ENCODE measurements at regions not wholly inside any gene's neighbourhood (a gene's known extent, or its start where the extent isn't known, plus 50 kb on each side); places are given as distances from the start of the nearest gene placed in this dataset.
"Not testable (repeated sequence)": the region's sequence is repeated elsewhere in the genome, so short reads cannot be mapped to it uniquely, and the experiment has no call there.

GRCh38 chr17:14733376-14733775 lies 432.5 kb downstream of the HS3ST3B1 start:
- no peak overlapping the region for H3K4me3 ChIP-seq
- no peak overlapping the region for H3K27ac ChIP-seq
- TF ChIP-seq, protein P1, sequence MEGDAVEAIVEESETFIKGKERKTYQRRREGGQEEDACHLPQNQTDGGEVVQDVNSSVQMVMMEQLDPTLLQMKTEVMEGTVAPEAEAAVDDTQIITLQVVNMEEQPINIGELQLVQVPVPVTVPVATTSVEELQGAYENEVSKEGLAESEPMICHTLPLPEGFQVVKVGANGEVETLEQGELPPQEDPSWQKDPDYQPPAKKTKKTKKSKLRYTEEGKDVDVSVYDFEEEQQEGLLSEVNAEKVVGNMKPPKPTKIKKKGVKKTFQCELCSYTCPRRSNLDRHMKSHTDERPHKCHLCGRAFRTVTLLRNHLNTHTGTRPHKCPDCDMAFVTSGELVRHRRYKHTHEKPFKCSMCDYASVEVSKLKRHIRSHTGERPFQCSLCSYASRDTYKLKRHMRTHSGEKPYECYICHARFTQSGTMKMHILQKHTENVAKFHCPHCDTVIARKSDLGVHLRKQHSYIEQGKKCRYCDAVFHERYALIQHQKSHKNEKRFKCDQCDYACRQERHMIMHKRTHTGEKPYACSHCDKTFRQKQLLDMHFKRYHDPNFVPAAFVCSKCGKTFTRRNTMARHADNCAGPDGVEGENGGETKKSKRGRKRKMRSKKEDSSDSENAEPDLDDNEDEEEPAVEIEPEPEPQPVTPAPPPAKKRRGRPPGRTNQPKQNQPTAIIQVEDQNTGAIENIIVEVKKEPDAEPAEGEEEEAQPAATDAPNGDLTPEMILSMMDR (IDR thresholded peaks at IDR 0.05) = no peak
- DNase-seq (ENCODE audit: low spot score) = no peak

DNA sequence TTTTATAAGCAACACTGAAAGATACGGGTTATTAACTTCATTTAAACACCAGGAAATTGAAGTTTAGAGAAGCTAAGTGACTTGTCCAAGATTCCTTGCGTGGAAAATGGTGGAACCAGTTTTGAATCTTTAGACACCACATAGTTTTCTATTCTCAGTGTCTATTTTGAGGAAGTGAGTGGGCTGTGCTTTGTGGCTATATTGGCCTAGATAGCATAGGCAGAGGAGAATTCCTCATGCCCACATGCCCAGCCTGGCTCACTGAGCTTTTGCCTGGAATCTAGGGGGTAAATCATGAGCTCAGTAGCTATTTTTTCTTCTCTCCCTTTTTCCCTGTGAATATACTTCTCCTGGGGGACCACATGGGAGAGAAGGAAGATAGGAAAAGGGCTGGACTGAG lies 431.3 kb downstream of the HS3ST3B1 start:
- TF ChIP-seq, protein P1 (IDR thresholded peaks at IDR 0.05) = no peak
- Histone ChIP-seq H3K27ac (no peak overlapping the region), H3K4me3 (no peak overlapping the region)
- DNase-seq (ENCODE audit: low spot score) = no peak

GRCh38 chr17:14731591-14731990 lies 430.7 kb downstream of the HS3ST3B1 start:
- Histone ChIP-seq H3K27ac (no peak overlapping the region), H3K4me3 (no peak overlapping the region)
- TF ChIP-seq, protein P1 (IDR thresholded peaks at IDR 0.05) = no peak
- no peak for DNase-seq (ENCODE audit: low spot score)

- TF ChIP-seq, protein P1 (IDR thresholded peaks at IDR 0.05) = no peak
- DNase-seq (ENCODE audit: low spot score) = no peak
- Histone ChIP-seq H3K27ac (no peak overlapping the region), H3K4me3 (no peak overlapping the region)
Observed at GRCh38 chr17:14730821-14731220, 429.9 kb downstream of the HS3ST3B1 start.

DNA sequence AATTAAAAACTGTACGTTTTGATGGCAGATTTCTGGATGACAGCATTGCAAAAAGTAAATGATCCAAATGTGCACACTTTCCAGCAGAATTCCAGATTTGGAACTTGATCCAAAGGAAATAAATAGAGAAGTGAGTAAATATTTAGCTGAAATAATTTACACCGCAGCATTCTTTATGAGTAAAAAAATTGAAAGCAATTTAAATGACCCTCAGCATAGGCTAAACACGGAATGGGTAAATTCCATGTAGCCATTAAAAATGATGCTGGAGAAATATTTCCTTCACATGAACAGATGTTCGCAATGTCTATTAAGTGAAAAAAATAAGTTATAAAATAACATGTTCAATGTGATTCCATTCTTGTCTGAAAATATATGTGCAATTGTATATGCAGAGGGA lies 424.8 kb downstream of the HS3ST3B1 start:
- Histone ChIP-seq H3K27ac (no peak overlapping the region), H3K4me3 (no peak overlapping the region)
- DNase-seq (ENCODE audit: low spot score) = no peak
- TF ChIP-seq, protein P1 (IDR thresholded peaks at IDR 0.05) = no peak

DNA sequence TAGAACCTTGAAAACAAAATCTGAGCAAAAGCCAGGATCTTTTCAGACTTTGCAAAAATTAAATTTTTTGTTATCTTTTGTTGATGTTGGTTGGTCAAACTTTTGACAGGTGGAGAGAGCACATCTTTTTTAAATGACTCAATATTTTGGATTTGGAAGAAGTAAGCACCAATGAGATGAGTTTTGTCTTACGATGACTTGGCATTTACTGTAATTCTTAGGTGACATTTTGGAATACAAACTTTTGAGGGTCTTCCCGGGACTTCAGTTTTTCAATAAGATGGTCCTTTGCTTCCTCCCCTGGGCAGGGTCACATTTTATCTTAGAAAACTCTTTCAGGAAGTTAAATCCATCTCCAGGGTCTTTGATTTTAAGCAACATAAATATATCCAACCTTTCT lies 423.9 kb downstream of the HS3ST3B1 start:
- Histone ChIP-seq H3K4me3 (no peak overlapping the region), H3K27ac (no peak overlapping the region)
- no peak for DNase-seq (ENCODE audit: low spot score)
- TF ChIP-seq, protein P1 (IDR thresholded peaks at IDR 0.05) = no peak

GRCh38 chr17:14723349-14723748 lies 422.5 kb downstream of the HS3ST3B1 start:
- H3K4me3 ChIP-seq; H3K27ac ChIP-seq; DNase-seq (ENCODE audit: low spot score): not testable (repeated sequence)

GRCh38 chr17:14719942-14720341 lies 419.1 kb downstream of the HS3ST3B1 start:
- no peak for DNase-seq (ENCODE audit: low spot score)
- TF ChIP-seq, protein P1 (IDR thresholded peaks at IDR 0.05) = no peak
- Histone ChIP-seq H3K27ac (no peak overlapping the region), H3K4me3 (no peak overlapping the region)
